GM18517 (cell line): ENCODE measurements at regions not wholly inside any gene's neighbourhood (a gene's known extent, or its start where the extent isn't known, plus 50 kb on each side); places are given as distances from the start of the nearest gene placed in this dataset.

Experiments
- ATAC-seq: cut with Tn5 transposase; IDR thresholded peaks from one replicate; pipeline ENCODE4 v1.9.1; 2021; ENCODE audit warnings: mild to moderate bottlenecking, moderate library complexity; ENCODE audit not compliant: unreplicated experiment

DNA sequence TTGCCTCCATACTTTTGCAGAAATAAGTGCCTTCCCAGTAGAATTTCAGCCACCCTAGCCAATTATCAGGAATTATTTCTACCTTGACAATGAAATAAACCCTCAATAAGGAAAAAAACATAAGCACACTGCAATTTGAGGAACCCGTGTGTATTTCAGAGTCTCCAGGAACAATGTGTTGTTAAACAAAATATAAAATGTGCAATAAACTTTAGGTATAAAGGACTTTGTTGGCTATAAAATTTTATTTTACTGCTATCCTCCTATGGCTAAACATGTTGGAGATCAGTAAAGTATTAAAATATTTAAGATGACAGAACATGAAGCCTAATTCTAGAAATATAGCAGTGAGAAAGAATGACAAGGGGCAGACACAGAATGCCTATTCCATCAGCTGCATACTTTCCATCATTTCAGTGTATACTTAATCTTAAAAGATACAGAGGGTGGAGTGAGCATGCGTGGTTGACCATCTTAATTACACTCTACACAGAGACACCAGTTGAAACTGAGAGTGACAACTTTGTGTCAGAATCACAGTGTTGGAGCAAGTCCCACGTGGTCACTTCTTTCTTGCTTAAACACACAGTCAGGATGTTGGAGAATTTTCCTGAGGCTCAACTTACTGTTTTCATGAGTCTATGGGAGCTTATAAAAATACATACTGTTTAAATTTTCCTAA is 79.0 kb upstream of the SUCLG2 start:
- no peak for ATAC-seq

DNA sequence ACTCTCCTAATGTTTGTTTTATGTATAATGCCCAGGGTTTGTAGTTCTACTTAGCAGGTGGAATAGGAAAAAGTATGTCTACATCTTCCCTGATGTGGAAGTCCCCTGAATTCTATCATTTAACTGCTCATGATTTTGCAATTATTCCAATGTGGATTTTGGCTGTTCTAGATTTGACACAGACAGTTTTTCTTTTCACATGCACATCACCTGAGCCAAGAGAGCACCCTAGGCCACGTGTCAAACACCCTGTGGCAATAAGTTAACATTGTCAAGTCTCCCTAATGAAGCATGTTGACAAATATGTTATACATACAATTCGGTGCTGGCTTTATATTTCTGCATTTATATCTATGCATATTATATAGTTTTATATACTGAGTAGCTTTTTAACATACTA is 70.0 kb upstream of the SUCLG2 start:
- no peak for ATAC-seq

DNA sequence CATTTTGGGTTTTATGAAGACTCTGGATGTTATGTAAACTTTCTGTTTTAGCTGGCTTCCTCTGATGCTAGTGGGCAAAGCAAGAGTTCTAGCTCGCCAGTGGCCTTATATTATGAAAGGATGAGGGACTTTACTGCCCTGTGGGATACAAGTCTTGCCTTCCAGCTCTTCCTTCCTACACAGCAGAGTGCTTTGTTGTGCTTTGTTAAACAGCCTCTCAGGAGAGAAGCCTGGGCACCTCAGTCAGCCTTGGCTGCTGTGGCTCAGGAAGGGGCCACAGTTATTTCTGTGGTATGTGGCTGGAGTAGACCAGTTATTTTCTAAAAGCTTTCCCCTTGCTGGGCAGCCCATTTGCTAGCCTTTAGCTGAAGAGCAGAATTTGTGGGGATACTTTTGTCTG is 69.5 kb upstream of the SUCLG2 start:
- ATAC-seq, result no peak

DNA sequence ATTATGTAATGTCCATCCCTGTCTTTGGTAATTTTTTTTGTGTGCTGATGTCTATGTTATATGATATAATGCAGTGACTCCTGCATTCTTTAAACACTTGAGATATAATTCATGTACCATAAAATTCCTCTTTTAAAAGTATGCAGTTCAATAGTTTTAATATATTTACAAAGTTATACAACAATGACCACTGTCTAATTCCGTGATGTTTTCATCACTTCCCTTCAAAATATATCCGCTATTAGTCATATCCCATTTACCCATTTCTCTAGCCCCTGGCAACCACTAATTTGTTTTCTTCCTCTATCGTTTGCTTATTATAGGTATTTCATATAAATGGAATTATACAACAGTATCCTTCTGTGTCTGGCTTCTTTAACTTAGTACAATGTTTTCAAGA is 64.9 kb upstream of the SUCLG2 start:
- no peak for ATAC-seq

DNA sequence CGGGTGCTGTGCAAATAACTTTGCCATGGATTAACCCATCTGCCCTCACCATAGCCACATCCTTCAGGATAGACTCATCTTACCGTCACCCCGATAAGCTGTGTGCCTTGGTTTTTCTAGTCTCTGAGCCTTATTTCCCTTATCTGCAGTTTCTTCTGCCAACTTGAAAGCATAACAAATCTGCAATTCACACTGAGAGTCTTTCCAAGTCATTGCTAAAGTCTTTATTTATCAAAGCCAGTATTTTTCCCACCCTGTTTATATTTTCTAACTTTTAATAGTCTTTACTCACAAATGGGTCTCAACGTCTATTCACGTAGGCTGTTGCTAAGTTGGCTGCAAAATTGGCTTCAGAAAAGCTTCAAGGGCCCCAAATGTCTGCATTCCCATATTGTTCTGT is 61.6 kb upstream of the SUCLG2 start:
- no peak for ATAC-seq

DNA sequence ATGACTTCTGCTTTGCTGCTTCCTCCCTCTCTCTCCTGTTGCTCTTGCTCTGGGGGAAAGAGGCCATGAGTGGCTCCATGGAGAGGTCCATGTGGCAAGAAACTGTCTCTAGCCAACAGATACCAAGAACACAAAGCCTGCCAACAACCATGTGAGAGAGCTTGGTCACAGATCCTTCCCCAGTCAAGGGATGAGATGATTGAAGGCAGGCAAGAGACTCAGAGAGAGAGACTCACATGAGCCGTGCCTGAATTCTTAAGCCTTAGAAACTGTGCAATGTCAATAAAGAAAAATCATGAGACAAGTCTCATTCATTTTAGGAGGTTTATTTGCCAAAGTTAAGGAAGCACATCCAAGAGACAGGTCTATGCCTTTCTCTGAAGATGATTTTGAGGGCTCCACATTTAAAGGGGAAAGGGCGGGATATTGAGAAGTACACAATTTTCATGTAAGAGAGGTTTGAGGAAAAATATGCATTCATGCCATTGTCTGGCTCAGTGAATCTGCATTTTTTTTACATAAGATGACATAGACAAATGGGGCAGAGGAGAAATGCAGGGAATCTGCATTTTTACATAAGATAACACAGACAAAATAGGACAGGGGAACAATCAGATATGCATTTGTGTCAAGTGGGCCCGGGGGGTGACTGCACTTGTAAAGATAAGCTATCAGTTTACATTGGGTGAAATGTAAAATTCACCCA is 59.5 kb upstream of the SUCLG2 start:
- ATAC-seq, result no peak

DNA sequence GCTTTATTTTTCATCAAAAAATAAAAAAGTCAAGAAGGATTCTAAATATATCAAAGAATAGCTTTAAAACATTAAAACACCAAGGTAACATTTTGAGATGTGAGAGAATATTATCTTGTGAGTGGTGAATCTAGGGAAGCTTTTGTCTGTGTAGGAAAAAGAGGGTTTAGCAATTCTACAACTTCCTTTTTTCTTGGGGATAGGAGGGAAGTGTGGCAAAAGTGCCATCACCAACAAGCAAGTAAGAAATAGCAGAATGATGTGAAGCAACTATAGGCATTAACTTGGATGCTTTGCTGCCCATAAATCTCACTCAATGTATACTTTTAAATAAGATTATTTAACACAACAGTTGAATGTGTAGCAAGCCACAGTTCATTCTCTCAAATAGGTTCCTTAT is 57.8 kb upstream of the SUCLG2 start:
- no peak for ATAC-seq

DNA sequence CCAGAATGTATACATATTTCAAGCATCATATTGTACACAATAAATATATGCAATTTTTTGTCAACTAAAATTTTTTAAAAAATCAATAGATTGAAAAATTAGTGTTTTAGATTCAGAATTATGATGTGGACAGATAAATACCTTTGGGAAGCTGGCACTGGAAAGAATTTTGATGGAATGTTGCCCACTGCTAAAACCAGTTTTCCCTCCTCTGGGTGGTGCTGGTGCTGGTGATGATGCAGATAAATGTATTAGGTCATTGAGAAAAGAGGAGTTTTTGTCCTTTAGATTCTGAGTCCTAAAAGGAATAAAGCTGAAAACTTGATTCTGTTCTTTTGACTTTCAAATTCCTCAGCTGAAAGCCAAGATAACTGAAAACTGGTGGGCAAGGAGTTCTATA is 56.0 kb upstream of the SUCLG2 start:
- ATAC-seq, result no peak

DNA sequence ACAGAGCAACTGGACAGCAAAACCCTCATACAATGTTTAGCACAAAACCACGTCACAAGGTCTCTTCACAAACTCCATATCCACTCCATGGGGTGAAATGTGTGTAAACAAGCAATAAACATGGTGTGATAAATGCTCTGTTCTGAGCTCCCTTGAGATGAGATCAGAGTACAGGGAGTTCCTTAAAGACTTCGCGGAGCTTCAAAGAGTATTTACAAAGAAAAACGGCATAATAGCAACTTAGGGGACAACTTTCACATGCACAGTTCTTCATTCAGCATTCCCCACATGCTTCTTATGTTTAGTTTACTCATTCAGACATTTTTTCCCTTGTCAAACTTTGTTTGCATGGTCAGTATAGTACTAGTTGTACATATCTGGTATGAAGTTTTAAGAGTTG is 52.5 kb upstream of the SUCLG2 start:
- no peak for ATAC-seq

DNA sequence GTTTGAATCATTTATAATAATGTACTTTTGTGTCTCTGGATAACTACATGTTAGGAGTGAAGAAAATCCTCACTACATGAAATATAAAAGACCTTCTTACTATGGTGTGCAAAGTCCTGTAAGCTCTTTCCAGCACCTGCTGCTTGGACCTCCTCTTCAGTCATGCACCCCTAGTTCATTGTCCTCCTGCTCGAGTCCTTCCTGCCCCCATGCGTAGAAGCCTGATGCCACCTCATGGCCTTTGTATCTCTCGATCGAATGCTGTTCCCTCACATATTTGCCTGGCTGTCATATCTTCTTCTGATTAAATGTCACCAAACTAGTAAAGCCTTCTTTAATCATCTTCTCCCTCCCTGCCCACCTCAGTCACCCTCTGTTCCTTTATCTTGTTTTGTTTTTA is 49.9 kb upstream of the SUCLG2 start:
- no peak for ATAC-seq
